Mesothelial cell of epicardium (in vitro differentiated cells): ENCODE measurements at regions not wholly inside any gene's neighbourhood (a gene's known extent, or its start where the extent isn't known, plus 50 kb on each side); places are given as distances from the start of the nearest gene placed in this dataset.

Source experiments
- DNase-seq, 2 experiments: peaks; one replicate each; pipeline ENCODE4 v3.0.0; 2021; ENCODE audit warnings: low spot score in 2 of 2; ENCODE audit not compliant: unreplicated experiment in 2 of 2
- H3K27ac Mint-ChIP-seq: 2 replicates; pipeline ENCODE4 v1.8.0; 2021; ENCODE audit warnings: mixed read lengths
- H3K27me3 Mint-ChIP-seq: 2 replicates; pipeline ENCODE4 v1.8.0; 2021; ENCODE audit warnings: low read depth, mixed read lengths
- H3K36me3 Mint-ChIP-seq: 2 replicates; pipeline ENCODE4 v1.8.0; 2021; ENCODE audit warnings: mixed read lengths
- H3K4me1 Mint-ChIP-seq: 2 replicates; pipeline ENCODE4 v1.8.0; 2021; ENCODE audit warnings: mixed read lengths
- H3K4me3 Mint-ChIP-seq: 2 replicates; pipeline ENCODE4 v1.8.0; 2021; ENCODE audit warnings: mild to moderate bottlenecking, moderate library complexity, mixed read lengths
- H3K9me3 Mint-ChIP-seq: 2 replicates; pipeline ENCODE4 v1.8.0; 2021; ENCODE audit warnings: mixed read lengths
- TF ChIP-seq, protein P1 (sequence below): fragments of 200-600 bp; sonication (generic); IDR thresholded peaks from one replicate; pipeline ENCODE4 v1.5.0; 2021; ENCODE audit warnings: antibody characterized with exemption; ENCODE audit not compliant: unreplicated experiment

DNA sequence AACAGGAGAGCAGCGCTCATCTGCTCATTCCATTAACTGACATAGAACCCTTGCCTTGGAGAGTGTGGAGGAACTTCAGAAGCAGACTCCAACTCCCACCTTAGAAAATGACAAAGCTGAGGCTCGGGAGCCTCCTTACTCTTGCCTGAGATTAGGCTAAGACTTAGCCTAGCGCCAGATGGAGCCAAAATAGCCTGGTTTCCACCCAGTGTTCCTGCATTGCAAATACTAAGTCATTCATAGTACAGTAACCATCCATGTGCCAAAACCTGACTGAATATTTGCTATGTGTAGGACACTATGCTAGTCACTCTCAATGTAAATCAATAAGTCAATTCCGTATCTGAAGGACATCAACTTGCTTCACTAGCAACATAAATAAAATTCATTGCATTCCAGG lies 387.4 kb upstream of the CPEB2 start:
- Mint-ChIP-seq H3K36me3 (no peaks in the 10 kb centered on the region), H3K4me1 (no peaks in the 10 kb centered on the region), H3K27me3 (peaks cover 1% of the 10 kb centered on the region), H3K9me3 (no peaks in the 10 kb centered on the region), H3K4me3 (no peak overlapping the region), H3K27ac (no peak overlapping the region)
- TF ChIP-seq, protein P1, sequence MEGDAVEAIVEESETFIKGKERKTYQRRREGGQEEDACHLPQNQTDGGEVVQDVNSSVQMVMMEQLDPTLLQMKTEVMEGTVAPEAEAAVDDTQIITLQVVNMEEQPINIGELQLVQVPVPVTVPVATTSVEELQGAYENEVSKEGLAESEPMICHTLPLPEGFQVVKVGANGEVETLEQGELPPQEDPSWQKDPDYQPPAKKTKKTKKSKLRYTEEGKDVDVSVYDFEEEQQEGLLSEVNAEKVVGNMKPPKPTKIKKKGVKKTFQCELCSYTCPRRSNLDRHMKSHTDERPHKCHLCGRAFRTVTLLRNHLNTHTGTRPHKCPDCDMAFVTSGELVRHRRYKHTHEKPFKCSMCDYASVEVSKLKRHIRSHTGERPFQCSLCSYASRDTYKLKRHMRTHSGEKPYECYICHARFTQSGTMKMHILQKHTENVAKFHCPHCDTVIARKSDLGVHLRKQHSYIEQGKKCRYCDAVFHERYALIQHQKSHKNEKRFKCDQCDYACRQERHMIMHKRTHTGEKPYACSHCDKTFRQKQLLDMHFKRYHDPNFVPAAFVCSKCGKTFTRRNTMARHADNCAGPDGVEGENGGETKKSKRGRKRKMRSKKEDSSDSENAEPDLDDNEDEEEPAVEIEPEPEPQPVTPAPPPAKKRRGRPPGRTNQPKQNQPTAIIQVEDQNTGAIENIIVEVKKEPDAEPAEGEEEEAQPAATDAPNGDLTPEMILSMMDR, result no peak
- DNase-seq, result no peak

DNA sequence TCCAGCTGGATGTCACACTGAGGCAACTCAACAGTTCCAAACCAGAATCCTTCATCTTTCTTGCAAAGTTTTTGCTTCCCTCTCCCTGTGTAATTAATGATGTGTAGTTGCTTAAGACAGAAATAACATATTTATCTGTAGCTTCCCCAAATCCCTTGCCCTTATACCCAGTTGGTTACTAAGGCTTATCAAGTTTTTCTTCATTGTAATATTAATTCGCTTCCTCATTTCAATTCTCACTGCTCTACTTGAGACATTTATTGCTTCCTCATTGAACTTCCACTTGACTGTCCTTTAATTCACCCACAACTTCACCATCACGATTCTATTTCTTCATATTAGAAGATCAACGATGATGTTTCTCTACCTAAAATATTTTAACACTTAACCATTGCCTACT lies 386.6 kb upstream of the CPEB2 start:
- TF ChIP-seq, protein P1, result no peak
- Mint-ChIP-seq H3K9me3 (no peaks in the 10 kb centered on the region), H3K4me1 (no peaks in the 10 kb centered on the region), H3K4me3 (no peak overlapping the region), H3K27ac (no peak overlapping the region), H3K27me3 (peaks cover 1% of the 10 kb centered on the region), H3K36me3 (no peaks in the 10 kb centered on the region)
- DNase-seq, result no peak

DNA sequence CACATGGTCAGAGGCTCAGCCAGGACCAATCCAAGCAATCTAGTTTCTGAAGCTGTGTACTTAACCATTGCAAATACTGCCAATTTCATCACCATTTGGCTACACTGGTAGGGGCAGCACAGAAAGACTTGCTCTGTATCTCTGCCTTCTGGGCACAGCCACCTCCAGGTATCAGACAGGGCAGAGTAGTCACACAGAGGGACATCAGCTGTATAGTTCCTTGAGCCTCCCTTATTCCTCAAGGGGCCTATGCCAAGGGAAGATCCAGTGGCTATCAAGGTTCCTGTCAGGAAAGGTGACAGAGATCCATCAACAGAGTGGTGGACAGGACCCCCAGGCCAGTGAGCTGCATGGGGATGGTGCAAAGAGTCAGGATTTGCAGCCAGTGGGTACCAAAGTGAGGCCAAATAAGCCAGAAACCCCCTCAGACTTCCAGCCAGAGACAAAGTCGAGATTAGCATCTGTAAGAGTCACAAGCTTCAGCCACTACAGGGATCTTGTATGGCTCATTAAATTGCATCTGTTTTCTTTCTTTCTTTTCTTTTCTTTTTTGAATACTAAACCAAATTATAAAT lies 381.6 kb upstream of the CPEB2 start:
- Mint-ChIP-seq H3K27ac (no peak overlapping the region), H3K27me3 (peaks cover 1% of the 10 kb centered on the region), H3K4me1 (no peaks in the 10 kb centered on the region), H3K4me3 (no peak overlapping the region), H3K9me3 (no peaks in the 10 kb centered on the region), H3K36me3 (no peaks in the 10 kb centered on the region)
- TF ChIP-seq, protein P1, result no peak
- DNase-seq, result no peak

DNA sequence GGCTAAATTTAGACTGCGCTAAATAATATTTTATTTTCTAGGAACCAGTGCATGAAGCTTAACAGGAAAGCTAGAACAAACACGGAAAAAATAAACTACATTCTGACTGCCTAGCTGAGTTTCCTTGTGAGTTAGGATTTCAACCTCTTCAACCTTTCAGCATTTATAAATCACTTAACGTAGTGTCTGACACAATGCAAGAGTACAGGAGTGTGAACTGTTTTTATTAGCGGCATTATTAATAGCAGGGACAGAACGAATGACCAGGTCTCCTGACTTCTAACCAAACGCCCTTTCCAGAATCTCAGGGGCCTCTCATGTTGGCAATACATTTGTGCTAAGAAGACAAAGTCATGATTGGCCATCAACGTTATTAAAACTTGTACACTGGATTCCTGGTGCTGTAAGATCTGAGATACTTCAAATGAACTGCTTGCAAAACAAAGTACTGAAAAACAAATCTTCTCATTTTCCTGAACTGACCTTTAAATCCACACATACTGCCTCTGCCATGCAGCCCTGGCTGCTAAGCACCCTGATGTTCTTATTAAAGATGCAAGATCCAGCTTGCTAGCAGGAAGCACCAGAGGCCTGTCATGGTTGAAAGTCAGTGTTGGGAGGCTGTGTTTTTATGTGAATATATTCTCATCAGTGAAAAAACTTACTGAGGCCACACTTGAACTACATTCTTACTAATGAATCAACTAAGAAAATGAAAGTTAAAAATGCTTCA lies 380.4 kb upstream of the CPEB2 start:
- H3K27ac Mint-ChIP-seq, result no peak overlapping the region
- no peaks in the 10 kb centered on the region for H3K36me3 Mint-ChIP-seq
- no peak overlapping the region for H3K4me3 Mint-ChIP-seq
- DNase-seq, result no peak
- no peaks in the 10 kb centered on the region for H3K27me3 Mint-ChIP-seq
- no peaks in the 10 kb centered on the region for H3K4me1 Mint-ChIP-seq
- no peaks in the 10 kb centered on the region for H3K9me3 Mint-ChIP-seq
- TF ChIP-seq, protein P1, result no peak

DNA sequence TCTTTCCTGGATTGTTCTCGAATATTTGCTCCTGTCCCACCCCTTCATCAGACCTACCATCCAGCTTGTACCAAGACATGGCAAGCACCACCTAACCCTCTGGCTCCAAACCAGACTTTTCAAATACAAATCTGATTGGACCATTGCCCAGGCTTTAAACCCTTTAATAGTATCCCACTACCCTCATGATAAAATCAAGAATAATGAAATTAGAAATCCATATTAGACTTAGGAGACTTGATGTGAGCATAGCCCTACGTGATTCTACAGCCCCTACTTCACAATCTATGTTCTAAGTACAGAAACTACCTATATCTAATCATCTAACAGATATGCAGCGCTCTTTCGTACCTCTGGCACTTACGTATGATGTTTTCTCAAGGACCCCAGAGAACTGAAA lies 375.2 kb upstream of the CPEB2 start:
- Mint-ChIP-seq H3K4me1 (no peaks in the 10 kb centered on the region), H3K27me3 (no peaks in the 10 kb centered on the region), H3K27ac (no peak overlapping the region), H3K36me3 (no peaks in the 10 kb centered on the region), H3K4me3 (no peak overlapping the region), H3K9me3 (no peaks in the 10 kb centered on the region)
- TF ChIP-seq, protein P1, result no peak
- DNase-seq, result no peak
